GM18867 (cell line): ENCODE measurements at regions not wholly inside any gene's neighbourhood (a gene's known extent, or its start where the extent isn't known, plus 50 kb on each side); places are given as distances from the start of the nearest gene placed in this dataset.
"Not testable (repeated sequence)": the region's sequence is repeated elsewhere in the genome, so short reads cannot be mapped to it uniquely, and the experiment has no call there.

Source experiments
- ATAC-seq: cut with Tn5 transposase; IDR thresholded peaks from one replicate; pipeline ENCODE4 v1.9.1; 2021; ENCODE audit warnings: mild to moderate bottlenecking, moderate library complexity; ENCODE audit not compliant: unreplicated experiment

GRCh38 chr9:105021917-105022316, 94.0 kb upstream of the ABCA1 start:
- no peak for ATAC-seq

DNA sequence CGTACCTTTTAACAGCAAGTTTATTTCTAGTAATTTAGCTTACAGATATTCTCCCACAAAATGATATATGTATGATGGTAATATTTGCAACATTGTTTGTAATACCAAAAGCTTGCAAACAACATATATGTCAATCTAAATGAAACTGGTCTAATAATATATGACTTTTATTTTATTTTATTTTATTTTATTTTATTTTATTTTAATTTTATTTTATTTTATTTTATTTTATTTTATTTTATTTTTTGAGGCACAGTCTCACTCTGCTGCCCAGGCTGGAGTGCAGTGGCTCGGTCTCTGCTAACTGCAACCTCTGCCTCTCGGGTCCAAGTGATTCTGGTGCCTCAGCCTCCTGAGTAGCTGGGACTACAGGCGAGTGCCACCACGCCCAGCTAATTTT, 94.6 kb upstream of the ABCA1 start:
- not testable (repeated sequence) for ATAC-seq

DNA sequence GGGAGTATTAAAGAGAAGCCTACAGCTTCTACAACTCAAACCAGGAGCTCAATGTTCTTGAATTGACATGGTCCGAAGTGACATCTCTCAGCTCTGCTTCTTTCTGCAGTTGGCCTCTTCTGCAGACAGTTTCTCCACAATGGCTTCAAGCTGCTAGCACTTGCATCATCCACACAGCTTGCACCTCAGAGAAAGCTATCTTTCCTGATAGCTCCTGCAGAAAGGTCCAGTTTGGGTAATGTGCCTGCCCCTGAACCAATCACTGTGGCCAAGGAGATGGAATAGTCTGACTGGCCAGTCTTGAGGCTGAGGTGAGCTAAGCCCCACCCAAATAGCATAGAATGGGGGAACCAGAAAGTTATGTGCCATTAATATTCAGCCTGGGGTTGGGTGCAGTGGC, 95.8 kb upstream of the ABCA1 start:
- ATAC-seq, result no peak

- no peak for ATAC-seq
Observed at GRCh38 chr9:105024529-105024928, 96.6 kb upstream of the ABCA1 start.

GRCh38 chr9:105026451-105026850, 98.5 kb upstream of the ABCA1 start:
- no peak for ATAC-seq

GRCh38 chr9:105027084-105027483, 99.1 kb upstream of the ABCA1 start:
- ATAC-seq, result no peak

GRCh38 chr9:105030285-105030684, 102.3 kb upstream of the ABCA1 start:
- ATAC-seq, result no peak

GRCh38 chr9:105037139-105037538, 109.2 kb upstream of the ABCA1 start:
- no peak for ATAC-seq

- no peak for ATAC-seq
Observed at GRCh38 chr9:105038051-105038450, 110.1 kb upstream of the ABCA1 start.

- ATAC-seq, result peak; percentile 80
Observed at GRCh38 chr9:105039175-105039799, 111.3 kb upstream of the ABCA1 start.

DNA sequence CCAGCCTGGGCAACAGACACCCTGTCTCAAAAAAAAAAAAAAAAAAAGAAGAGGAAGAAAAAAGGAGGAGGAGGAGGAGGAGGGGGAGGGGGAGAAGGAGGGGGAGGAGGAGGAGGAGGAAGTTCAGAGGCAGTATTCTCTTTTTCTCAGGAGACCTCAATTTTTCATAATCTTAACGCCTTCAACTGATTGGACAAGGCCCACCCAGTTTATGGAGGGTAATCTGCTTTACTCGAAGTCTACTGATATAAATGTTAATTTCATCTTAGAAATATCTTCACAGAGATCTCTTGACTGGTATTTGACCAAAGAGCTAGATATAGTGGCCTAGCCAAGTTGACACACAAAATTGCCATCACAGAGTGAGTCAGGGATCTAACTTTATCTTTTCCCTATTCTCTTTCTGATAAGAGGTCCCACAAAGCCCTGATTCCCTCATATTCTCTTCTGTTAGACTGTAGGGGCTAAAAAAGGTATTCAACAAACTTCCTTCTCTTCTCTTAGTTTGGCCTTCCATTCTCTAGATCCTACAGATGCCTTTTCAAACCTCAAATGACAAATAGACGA, 115.5 kb upstream of the ABCA1 start:
- no peak for ATAC-seq

DNA sequence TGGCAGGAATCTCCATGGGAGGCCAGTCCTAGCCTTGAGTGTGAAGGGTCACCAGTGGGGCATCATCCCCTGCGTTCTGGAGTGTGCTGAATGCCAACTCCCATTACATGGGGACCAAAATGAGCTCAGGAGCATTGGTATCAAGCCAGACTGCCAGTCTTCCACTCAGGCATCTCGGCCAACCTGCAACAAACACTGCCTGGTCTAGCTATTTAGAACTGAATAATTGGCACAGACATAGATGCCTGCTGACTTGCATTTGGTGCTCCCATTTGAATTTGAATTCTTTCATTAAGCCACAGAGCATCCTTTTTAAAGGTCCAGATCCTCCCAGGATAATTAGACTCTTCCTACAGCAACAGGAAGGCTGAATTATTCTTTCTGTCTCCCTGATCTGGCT, 116.6 kb upstream of the ABCA1 start:
- ATAC-seq, result no peak

DNA sequence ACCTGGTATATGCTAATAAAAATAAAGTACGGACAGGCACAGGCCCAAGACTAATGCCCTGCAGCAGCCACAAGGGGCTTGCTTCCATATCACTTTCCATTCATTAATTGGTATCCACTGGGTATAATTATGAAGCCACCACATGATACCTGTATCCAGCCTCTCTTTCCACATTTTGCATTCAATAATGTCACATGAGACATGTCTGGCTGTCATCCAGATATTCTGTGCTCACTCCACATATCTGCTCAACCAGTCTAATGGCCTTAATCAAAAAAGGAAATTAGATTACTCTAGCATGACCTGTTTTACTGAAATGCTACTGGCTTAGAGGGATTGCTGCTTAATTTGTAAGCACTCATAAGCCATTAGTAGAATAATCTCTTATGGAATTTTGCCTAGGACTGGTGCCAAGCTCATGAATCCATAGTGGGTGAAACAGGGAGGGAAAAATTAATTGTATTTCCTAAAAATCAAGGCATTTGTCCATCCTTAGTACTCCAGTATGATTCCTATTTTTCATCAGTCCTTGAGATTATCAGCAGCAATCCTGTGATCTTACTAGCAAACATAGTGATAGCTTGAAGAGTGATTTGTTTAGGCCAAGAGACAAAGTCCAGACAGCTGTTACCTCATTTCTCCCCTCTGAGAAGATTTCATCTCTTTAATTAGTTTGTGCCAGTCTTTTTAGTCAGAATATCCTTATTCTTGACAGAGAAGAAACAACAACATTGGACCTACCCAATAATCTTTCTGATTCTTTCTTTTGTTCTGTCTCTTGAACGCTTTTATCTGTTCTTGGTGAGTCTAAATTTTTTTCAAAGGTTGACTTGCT, 119.2 kb upstream of the ABCA1 start:
- ATAC-seq, result no peak

DNA sequence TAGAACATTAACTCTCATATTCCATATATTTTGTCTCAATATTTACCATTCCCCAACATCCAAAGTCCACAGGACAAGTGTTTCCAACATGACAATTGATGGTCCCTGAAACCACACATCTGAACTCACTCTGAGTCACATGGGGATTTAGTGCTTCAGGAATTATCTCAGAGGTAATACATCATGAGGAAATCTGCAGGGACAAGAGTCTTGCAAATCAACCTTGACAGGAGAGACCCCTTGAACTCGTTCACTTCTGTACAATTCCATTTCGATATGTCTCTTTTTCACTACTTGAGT, 119.7 kb upstream of the ABCA1 start:
- ATAC-seq, result no peak

DNA sequence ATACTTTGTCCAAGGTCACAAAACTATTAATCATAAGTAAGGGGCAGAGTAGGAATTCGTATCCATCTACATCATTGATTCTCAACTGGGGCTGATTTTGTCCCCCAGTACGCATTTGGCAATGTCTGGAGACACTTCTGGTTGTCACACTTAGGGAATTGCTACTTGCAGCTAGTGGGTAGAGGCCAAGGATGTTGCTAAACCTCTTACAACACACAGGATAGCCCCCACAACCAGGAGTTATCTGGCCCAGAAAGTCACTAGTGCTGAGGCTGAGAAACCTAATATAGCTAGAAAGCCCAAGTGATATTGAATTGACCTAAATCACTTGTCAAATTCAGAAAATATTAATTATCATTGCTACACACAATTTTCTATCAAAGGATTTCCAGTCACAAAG, 120.4 kb upstream of the ABCA1 start:
- no peak for ATAC-seq

GRCh38 chr9:105050296-105050695, 122.3 kb upstream of the ABCA1 start:
- no peak for ATAC-seq

- no peak for ATAC-seq
Observed at GRCh38 chr9:105051897-105052296, 123.9 kb upstream of the ABCA1 start.

DNA sequence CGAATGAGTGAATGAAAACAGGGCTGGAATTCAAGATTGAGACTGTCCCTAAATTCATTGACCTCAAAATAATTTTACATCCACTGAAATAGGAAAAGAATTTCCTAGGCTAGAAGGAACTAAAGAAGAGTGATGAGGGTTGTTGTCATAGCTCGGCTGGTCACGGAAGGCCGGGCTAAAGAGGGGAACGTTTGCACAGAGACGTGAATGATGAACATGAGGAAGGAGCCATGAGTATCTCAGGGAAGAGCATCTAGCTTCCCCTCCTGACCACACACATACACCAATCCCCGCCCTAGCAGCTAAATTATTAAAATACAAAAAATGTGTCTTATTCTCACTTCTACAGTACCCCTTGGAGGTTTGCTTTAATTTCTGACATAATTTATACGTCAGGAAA, 124.4 kb upstream of the ABCA1 start:
- no peak for ATAC-seq

GRCh38 chr9:105053209-105053652, 125.3 kb upstream of the ABCA1 start:
- ATAC-seq, result peak; percentile 82

GRCh38 chr9:105054491-105054890, 126.5 kb upstream of the ABCA1 start:
- no peak for ATAC-seq

GRCh38 chr9:105055917-105056316, 128.0 kb upstream of the ABCA1 start:
- ATAC-seq, result no peak

- ATAC-seq, result no peak
Observed at GRCh38 chr9:105057551-105057950, 129.6 kb upstream of the ABCA1 start.
